ENCODE measurements at regions not wholly inside any gene's neighbourhood (a gene's known extent, or its start where the extent isn't known, plus 50 kb on each side); places are given as distances from the start of the nearest gene placed in this dataset.
A peak's percentile ranks its signal among the peaks of the same experiment; 100 is the strongest.

- peaks cover 29% of the 10 kb centered on the region for H3K4me1 Mint-ChIP-seq (ENCODE audit: unreplicated experiment)
- no peaks in the 10 kb centered on the region for H3K36me3 Mint-ChIP-seq (ENCODE audit: low read depth, unreplicated experiment)
- no peak overlapping the region for H3K27ac Mint-ChIP-seq (ENCODE audit: unreplicated experiment)
- peak; percentile 34 for DNase-seq (ENCODE audit: low spot score)
- H3K27me3 Mint-ChIP-seq (ENCODE audit: unreplicated experiment): peaks cover 7% of the 10 kb centered on the region
- no peak for TF ChIP-seq CTCF (IDR thresholded peaks at IDR 0.05; ENCODE audit: unreplicated experiment)
- H3K9me3 Mint-ChIP-seq (ENCODE audit: unreplicated experiment): no peaks in the 10 kb centered on the region
- H3K4me3 Mint-ChIP-seq (ENCODE audit: unreplicated experiment): no peak overlapping the region
Measured at GRCh38 chr7:25858525-25859411, 293.2 kb upstream of the NFE2L3 start.

- TF ChIP-seq CTCF (IDR thresholded peaks at IDR 0.05; ENCODE audit: unreplicated experiment): no peak
- H3K36me3 Mint-ChIP-seq (ENCODE audit: low read depth, unreplicated experiment): no peaks in the 10 kb centered on the region
- peak overlapping the region; percentile 65 for H3K27ac Mint-ChIP-seq (ENCODE audit: unreplicated experiment)
- H3K27me3 Mint-ChIP-seq (ENCODE audit: unreplicated experiment): peaks cover 5% of the 10 kb centered on the region
- no peaks in the 10 kb centered on the region for H3K9me3 Mint-ChIP-seq (ENCODE audit: unreplicated experiment)
- H3K4me1 Mint-ChIP-seq (ENCODE audit: unreplicated experiment): peaks cover 25% of the 10 kb centered on the region
- no peak for DNase-seq (ENCODE audit: low spot score)
- no peak overlapping the region for H3K4me3 Mint-ChIP-seq (ENCODE audit: unreplicated experiment)
Measured at GRCh38 chr7:25859412-25860274, 292.4 kb upstream of the NFE2L3 start.

GRCh38 chr7:25860275-25861163, 291.5 kb upstream of the NFE2L3 start:
- H3K4me1 Mint-ChIP-seq (ENCODE audit: unreplicated experiment): peaks cover 25% of the 10 kb centered on the region
- DNase-seq (ENCODE audit: low spot score): peak; percentile 47
- H3K27me3 Mint-ChIP-seq (ENCODE audit: unreplicated experiment): peaks cover 5% of the 10 kb centered on the region
- no peak for TF ChIP-seq CTCF (IDR thresholded peaks at IDR 0.05; ENCODE audit: unreplicated experiment)
- H3K36me3 Mint-ChIP-seq (ENCODE audit: low read depth, unreplicated experiment): no peaks in the 10 kb centered on the region
- H3K9me3 Mint-ChIP-seq (ENCODE audit: unreplicated experiment): no peaks in the 10 kb centered on the region
- H3K4me3 Mint-ChIP-seq (ENCODE audit: unreplicated experiment): no peak overlapping the region
- peak overlapping the region; percentile 65 for H3K27ac Mint-ChIP-seq (ENCODE audit: unreplicated experiment)

- H3K4me1 Mint-ChIP-seq (ENCODE audit: unreplicated experiment): peaks cover 25% of the 10 kb centered on the region
- DNase-seq (ENCODE audit: low spot score): no peak
- H3K9me3 Mint-ChIP-seq (ENCODE audit: unreplicated experiment): no peaks in the 10 kb centered on the region
- TF ChIP-seq CTCF (IDR thresholded peaks at IDR 0.05; ENCODE audit: unreplicated experiment): no peak
- peaks cover 5% of the 10 kb centered on the region for H3K27me3 Mint-ChIP-seq (ENCODE audit: unreplicated experiment)
- H3K36me3 Mint-ChIP-seq (ENCODE audit: low read depth, unreplicated experiment): no peaks in the 10 kb centered on the region
- no peak overlapping the region for H3K27ac Mint-ChIP-seq (ENCODE audit: unreplicated experiment)
- H3K4me3 Mint-ChIP-seq (ENCODE audit: unreplicated experiment): no peak overlapping the region
Measured at GRCh38 chr7:25861164-25861496, 290.9 kb upstream of the NFE2L3 start.
